Hematopoietic multipotent progenitor cell treated with erythropoietin and hydrocortisone succinate and interleukin-3 and kit ligand, for 17 days (in vitro differentiated cells): ENCODE measurements at regions not wholly inside any gene's neighbourhood (a gene's known extent, or its start where the extent isn't known, plus 50 kb on each side); places are given as distances from the start of the nearest gene placed in this dataset.

Source experiments
- DNase-seq: peaks from one replicate; pipeline ENCODE4 v3.0.0-alpha.2; 2015; ENCODE audit warnings: low spot score

DNA sequence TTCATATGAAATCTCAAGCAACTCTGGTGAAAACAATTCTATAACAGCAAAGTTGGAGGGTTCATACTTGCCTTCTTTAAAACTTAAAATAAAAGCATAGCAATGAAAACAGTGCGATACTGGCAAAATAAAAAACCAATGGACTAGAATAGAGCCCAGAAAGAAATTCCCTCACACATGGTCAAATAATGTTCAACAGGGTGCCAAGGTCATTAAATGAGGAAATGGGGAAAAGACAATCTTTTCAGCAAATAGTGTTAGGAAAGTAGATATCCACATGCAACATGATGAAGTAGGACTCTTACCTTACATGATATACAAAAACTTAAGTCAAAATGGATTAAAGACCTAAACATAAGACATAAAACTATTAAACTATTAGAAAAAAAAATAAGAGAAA lies 970.2 kb upstream of the AGA start:
- no peak for DNase-seq

DNA sequence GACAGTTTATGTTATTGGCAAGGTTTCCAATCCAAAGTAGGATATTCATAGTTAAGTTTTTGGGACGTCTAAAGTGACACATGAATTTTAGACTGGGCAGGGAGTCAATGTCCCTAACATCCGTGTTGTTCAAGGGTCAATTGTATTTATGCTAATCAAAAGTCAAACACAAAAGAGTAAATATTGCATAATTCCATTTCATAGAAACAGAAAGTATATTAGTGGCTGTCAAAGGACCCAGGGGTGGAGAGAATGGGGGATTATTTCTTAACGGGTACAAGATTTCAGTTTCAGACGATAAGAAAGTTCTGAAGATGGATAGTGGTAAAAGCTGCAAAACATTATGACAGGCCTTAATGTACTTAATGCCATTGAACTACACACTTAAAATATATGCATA lies 971.8 kb upstream of the AGA start:
- no peak for DNase-seq

DNA sequence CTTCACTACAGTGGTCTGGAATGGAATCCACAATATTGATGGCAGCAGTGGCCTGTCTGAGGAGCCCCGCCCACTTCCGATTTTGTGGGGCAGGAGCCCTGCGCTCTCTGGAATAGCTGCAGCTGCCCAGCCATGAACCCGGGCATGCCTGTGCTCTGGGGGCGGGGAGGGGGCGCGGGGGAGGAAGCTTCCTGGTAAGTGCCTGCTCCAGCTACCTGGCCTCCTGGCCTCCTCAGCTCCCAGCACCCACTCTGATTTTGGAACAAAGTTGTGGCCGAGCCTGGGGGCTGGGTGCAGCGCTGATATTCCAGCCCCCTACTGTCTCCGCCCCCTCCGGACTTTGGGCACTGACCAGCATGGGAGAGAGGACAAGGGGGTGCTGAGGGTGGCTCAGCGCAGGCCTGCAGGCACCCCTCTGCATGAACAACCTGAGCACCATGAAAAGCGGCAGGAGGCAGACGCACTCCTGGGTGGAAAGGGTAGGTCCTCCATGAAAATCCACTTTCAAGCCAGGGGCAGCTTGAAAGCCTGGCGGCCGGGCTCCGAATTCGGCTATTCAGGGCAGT lies 972.7 kb upstream of the AGA start:
- no peak for DNase-seq

DNA sequence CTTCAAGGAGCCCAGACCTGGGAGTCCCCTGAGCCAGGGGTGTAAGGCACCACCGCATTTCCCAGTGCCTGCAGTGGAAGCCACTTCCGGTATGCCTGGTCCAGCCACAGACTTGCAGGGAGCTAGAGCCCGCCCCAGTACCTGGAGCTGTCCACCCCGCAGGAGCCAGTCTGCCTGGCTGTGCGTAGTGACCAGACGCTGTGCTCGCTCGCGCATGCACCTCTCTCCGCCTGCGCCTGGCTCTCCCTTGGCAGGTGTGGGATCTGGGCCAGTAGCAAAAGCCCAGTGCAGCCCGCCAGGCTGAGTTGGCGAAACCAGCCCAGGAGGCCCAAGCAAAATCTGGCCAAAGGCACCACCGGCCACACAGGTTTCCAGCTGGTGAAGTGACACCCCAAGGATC lies 973.7 kb upstream of the AGA start:
- no peak for DNase-seq

DNA sequence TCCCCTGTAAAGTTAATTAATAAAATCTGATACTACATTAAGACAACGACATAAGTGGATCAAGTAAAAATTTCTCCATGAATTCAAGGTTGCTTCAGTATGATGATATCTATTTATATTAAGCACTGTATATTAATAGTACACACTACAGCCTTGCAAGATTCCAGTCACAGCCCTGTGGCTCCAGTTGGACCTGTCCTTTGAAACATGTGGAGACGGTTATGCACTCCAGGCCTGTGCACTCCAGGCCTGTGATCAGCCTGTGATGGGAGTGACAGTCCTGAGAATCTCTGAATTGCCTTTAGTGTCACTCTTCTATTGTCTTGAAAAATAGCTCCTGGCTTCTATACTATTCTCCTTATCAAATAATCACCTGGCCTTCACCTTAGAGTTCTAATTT lies 981.1 kb upstream of the AGA start:
- no peak for DNase-seq

DNA sequence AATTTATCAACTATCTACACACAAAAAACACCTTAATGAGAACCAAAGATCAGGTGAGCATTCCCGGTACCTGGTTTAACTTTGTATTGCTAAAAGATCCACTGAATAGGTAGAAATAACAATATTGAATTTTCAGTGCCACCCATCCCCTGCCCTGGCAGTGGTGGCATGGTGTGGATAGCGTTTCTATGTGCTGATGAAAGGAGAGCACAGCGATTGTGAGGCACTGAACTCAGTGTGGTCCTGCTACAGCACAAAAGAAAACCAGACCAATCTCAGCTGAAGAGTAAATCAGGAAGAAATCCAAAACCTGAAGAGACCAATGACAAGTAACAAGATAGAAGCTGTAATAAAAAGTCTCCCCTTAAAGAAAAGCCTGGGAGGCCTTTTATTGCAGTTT lies 984.6 kb upstream of the AGA start:
- no peak for DNase-seq

DNA sequence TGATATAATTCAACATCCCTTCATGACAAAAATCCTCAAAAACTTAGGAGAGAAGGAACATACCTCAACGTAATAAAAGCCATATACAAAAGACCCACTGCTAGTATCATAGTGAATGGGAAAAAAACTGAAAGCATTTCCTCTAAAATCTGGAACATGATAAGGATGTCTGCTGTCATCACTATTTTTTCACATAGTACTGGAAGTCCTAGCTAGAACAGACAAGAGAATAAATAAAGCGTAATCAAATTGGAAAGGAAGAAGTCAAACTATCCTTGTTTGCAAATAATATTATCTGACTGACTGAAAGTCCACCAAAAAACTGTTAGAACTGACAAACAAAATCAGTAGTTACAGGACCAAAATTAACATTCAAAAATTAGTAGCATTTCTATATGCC lies 985.4 kb upstream of the AGA start:
- DNase-seq: no peak

DNA sequence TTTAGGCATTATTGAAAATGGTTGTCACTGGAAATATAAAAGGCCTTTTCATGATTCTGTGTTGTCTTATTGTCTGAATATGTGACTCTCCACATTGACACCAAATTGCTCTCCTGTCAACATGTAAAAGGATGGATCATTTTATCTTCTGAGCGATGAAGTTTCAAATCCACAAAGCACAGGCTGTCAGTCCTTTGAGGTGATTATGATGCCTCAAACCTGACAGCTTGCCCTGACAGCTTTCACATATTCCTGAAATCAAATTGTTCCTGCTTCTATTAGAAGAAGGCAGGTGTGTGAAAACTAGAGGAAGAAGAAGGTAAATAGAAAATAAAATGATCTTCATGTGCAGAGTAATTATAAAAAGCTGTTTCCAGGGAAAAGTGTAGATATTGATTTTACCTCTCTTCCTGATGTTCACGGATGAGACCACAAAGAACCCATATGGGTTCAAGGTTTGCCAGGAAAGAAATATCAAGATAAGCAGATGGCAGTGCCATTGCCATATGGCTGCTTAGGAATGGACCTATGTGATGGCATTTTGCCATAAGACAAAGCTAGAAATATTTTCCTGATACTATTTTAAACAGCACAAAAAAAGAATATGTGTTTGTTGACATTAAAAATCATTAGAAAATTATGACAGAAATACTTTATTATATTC lies 1006.3 kb upstream of the AGA start:
- no peak for DNase-seq

DNA sequence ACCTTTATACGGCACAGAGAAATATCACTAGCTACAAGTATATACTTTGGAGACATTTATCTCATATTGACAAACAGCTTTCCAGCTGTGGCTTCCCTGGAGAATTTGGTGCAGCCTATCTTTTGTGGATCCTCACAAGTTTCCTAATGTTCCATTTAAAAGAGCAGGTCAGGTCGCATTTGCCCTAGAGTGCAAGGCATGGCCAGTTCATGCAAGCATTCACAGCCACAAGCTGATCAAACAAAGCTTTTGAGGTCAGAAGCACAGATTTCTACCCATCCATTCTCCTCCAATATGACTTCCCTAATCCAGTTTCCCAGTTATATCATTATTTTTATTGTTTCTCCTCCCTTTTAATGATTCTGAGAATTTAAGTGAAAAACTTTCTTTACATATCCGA lies 1008.4 kb upstream of the AGA start:
- no peak for DNase-seq

DNA sequence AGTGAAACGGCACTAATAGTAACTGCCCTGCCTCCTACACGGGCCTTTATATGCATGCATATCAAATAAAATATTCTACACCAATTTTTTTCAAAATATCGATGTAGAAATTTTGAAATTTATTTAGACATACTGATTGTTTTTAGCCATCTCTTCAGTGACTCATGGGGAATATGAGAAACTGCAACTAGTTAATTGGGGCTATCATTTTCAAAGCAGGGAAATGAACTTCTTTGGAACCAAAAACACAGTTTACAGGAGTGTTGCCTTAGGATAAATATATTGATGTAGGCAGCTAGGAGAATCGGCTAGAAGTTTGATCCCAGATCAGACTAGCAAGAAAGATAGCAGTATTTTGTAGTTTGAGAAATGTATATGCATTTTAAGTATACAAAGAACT lies 1010.8 kb upstream of the AGA start:
- DNase-seq: no peak

DNA sequence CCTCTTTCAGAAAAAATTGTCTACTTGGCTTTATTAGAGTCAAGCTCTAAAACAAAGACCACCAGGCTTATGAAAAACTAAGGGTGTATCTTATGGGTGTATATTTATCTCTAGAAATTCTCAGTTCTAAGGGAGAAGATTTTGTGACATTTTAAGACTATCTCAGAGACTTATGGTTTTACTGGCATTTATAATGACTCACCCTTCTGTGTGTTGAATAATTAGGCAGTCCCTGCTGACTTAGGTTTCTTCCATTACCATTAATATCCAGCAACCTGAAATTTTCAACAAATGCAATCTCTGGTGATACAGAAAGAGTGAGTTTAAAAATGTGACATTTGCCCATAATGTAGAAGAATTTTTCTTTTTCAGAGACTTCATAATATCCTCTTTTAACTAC lies 1015.0 kb upstream of the AGA start:
- DNase-seq: no peak

DNA sequence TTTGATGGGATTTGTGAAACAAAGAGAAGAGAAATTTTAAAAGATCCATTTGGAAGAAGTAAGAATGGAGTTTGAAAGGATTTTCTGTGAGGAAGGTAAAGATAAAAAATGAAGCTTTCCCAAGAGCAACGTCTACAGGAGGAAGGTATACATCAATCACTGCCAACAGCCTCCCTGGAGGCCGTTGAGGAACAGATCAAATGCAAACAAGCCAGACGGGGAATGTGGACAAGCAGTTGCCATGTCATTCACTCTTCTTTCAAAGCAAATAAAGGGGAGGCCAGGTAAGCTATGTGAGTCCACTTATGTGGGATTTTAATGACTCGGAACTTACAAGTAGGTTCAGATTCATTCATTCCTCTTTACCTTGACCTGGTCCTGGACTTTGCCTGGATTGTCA lies 1020.5 kb upstream of the AGA start:
- DNase-seq: no peak

DNA sequence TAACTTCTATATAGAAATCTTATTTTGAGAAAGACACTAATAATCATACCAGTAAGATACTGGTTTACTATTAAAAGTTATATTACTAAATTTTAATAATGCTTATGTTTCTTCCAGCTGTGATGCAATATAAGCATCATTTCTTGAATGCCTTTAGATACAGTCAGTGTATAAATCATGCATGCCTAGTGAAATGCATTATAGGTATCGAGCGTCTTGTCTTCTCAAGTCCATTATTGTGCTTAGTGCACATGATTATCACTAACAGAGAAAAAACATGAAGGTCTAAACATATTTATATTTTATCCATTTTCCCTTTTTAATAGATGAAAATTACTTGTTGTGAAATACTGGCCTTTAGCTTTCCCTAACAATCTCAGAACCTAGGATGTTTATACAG lies 1021.5 kb upstream of the AGA start:
- no peak for DNase-seq

DNA sequence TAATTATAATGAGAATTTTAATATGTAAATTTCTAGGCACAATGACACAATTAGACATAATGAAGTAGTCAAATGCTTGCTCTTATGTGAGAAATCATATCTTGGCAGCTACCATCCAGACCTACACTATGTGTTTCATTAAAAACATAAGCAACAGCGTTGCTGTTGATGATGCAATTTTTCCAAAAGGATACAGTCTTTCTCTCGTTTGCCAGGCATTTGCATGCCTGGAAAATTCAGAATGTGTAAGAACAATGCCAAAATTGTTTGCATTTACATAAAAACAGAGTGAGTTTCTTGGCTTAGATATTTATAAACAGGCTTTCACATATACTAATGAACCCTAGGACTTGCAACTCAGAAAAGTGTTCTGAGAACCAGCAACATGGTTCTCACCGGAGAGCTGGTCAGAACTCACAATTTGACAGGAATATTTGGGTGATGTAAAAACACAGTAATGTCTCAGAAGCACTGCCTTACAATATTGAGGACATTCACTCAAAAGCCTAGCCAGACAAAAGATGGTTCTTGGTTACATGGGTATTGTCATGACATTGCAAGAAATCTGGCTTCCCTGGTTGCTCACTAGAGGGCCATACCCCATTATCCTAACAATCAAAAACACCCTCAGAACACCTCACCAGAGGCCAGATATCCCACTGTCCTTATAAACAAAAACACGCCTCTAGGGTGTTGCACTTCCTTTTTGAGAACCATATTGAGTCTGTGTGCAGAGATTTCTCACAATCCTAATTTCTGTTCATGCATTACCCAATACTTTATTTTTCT lies 1029.0 kb upstream of the AGA start:
- no peak for DNase-seq

DNA sequence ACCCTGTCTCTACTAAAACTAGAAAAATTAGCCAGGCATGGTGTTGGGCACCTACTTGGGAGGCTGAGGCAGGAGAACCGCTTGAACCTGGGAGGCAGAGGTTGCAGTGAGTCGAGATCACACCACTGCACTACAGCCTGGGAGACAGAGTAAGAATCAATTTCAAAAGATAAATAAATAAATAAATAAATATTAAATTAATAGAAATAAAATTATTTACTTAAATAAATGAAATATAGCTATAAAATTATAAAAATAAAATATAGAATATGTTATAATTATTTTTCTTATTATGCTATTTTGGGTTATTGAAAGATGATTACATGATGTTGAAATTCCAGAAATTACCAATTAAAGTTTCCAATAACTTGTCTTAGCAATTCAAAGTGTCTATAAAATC lies 1029.8 kb upstream of the AGA start:
- DNase-seq: no peak

DNA sequence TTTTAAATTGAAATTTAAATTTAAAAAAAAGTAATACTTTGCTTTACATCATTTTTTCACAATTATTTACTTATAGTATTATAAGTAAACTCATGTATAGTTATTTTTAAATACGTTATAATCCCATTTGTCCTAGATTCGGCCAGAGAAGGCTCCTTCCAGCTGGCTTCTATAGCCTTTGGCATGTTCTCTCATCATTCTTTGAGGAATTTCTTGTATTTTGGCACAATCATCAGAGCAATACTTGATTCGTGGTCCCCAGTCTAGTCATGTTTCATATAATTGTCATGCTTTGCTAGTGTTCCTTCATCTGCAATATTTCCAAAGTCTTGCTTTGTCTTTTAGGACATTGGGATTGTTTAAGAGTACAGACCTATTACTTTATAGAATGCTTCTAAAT lies 1037.9 kb upstream of the AGA start:
- DNase-seq: no peak

DNA sequence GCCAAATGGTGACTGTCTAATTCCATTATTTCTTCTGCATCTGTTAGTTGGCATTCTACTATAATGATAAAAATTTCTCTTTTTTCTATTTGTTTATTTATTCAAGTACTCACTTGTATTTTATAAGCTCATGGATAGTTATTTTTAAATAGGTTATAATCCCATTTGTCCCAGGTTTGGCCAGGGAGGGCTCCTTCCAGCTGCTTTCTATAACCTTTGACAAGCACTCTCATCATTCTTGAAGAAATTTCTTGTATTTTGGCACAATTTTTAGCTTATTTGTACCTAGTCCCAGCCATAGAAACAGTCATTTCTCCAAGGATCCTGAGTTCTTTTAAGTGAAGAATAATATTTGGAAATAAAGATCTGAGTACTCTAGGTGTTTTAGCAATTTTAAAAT lies 1038.6 kb upstream of the AGA start:
- DNase-seq: no peak

DNA sequence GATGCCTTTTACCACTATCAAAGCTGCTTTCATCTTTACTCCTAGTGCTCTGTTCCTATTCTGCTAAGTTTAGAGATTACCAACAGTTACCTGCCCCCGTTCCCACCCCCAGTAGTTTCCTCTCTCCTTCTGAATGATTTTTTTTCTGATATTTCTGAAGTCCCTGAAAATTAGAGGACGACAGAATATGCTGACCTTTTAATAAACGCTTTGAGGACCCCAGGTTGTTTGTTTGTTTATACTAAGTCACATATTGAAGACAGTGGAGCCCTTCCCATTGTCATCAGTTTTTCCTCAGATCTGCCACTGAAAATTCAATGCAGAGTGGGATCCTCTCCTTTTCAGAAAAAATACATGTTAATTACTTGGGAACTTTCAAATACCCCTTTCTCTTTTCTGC lies 1039.3 kb upstream of the AGA start:
- no peak for DNase-seq

DNA sequence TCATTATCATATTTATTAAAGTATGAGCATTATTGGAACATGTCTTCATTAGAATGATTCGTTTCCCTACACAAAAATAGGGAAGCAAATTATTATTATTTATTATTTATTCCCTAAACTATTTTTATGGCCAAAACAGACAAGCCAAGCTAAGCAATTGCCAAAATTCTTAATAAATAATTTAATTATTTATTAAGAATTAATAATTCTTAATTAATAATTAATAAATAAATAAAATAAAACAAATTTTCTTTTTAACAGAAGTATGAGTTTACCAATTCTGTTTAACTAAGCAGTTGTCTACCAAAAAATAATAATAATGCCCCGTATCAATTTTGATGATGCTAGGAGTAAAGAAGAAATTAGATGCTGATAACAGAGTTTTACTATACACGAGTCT lies 1080.8 kb upstream of the AGA start:
- DNase-seq: no peak

DNA sequence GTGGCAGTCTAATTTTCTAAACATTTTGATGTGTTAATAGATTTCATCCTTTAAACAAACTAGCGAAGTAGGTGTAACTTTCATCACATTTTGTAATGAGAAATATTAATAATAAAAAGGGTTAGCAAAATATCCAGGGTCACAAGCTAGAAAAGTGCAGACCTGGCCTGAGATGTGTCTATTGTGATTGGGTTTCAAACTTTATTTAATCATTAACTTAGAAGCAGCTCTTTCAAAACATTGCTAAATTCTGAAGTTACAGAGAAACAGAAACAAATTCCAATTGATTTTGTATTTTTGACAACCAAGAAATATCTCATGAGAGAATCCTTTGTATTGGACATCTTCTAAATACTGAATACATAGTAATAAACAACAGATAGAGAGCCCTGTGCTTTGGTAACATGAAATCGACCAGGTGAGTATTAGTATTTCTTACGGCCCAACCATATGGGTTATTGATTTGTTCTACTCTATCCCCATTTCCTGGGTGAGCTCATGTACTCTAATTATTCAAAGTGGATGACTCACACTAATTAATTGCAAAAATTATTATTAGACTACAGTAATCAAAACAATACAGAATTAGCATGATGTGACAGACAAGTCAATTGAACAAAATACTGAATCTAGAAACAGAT lies 1093.8 kb upstream of the AGA start:
- DNase-seq: no peak

DNA sequence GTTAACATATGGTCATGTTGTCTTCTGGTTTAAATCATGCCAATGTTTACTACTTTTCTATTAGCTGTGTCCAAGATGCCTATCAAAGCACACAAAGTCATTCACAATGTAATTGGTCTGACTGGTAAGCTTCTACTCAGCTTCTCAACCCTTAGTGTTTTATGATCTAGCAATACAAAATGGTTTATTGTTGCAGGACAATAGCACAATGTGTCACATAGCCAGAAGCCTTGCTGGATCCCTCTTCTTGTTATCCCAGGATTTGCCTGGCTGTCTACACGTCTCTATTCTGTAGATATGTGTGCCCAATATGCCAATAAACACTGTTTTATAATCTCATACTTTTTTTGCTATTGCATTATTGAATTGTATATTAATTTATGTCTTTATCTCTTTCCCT lies 1111.0 kb upstream of the AGA start:
- DNase-seq: no peak

DNA sequence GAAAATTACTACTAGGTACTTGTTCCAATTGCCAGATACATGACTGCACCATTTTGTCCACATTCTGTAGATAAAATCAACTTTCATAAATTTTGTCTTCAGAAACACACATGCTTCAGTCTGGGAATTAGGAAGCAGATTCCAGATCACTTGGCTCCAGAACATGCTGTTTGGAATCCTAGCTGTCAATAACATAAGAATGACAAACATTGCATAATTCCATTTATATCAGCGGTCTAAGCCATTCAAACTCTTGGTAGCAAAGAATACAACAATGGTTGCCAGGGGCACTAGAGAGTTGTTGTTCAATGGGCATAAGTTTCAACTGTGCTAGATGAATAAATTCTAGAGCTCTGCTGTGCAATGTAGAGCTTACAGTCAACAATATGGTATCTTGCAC lies 1112.1 kb upstream of the AGA start:
- DNase-seq: no peak

DNA sequence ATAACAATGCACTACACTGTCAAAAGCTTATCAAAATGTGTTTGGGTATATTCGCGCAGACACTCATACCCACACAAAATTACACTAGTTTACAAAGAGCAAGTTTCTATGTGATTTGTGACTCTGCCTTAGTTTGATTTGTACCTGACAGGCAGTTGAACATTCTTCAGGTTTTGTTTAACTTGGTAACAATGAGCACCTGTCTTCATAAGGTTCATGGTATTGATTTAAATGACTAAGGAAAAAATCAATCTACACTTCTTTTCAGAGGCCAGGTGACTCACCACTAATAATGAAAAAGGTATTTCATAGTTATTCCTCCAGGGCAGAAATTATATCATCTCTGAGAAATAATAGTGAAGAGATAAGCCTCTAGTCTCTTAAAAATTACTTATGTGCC lies 1114.6 kb upstream of the AGA start:
- DNase-seq: no peak
